HEK293 (cell line): ENCODE measurements at regions not wholly inside any gene's neighbourhood (a gene's known extent, or its start where the extent isn't known, plus 50 kb on each side); places are given as distances from the start of the nearest gene placed in this dataset.

Source experiments
- YY1 ChIP-seq: fragments of 450-650 bp; formaldehyde crosslinking; IDR thresholded peaks from 2 replicates; pipeline ENCODE4 v1.5.1; 2018; ENCODE audit warnings: missing biosample characterization, missing genetic modification characterization
- ZBTB1 ChIP-seq: fragments of 450-650 bp; formaldehyde crosslinking; IDR thresholded peaks from 2 replicates; pipeline ENCODE4 v1.5.1; 2016; ENCODE audit warnings: missing biosample characterization, missing genetic modification characterization
- ZNF558 ChIP-seq: fragments of 450-650 bp; formaldehyde crosslinking; IDR thresholded peaks from 2 replicates; pipeline ENCODE4 v1.5.1; 2016; ENCODE audit warnings: missing biosample characterization, missing genetic modification characterization
- TF ChIP-seq, protein P1 (sequence below): fragments of 450-650 bp; formaldehyde crosslinking; IDR thresholded peaks from 2 replicates; pipeline ENCODE4 v1.5.1; 2016; ENCODE audit warnings: missing biosample characterization, missing genetic modification characterization

DNA sequence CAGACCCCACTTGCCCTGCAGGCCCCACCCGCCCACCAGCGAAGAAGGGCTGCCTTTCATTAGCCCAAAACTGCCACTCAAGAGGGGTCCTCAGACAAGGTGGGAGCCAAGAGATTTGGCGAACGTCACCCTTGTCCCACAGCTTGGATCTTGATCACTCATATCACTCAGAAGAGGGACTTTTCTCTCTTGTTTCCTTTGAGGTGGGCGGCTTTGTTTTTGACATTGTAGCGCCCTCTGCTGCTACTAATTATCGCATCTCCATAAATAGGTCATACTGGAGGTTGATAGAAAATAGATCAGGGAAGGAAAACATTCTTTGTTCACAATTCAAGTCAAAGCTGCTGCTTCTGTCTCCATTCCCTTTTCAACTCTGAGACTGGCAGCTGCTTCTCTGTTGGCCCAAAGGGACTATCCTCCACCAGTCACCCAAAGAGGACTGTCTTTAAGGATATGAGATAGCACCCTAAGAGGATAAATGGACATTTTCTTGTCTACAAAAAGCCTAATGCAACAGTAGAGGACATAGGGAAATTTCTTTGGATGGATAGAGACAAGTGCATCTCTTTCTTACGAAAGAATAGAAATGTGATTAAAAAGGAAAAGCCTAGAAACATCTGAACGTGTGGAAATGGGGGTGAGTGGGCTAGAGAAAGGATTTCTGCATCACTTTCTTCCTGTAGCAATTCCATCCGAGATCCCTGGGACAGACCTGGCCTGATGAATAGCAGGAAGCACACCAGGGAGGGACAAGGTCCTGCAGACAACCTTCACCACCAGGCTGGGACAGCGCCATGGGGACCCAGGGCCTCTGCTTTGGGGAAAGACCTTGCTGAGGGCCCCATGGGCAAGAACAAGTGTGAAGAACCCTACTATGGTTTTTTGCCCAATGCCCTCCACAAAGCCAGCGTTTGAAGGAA is 115.8 kb downstream of the DAD1 start:
- no peak for TF ChIP-seq ZBTB1 (tag by site-specific recombination)
- TF ChIP-seq ZNF558 (tag by site-specific recombination): no peak
- TF ChIP-seq YY1: no peak
- TF ChIP-seq, protein P1, sequence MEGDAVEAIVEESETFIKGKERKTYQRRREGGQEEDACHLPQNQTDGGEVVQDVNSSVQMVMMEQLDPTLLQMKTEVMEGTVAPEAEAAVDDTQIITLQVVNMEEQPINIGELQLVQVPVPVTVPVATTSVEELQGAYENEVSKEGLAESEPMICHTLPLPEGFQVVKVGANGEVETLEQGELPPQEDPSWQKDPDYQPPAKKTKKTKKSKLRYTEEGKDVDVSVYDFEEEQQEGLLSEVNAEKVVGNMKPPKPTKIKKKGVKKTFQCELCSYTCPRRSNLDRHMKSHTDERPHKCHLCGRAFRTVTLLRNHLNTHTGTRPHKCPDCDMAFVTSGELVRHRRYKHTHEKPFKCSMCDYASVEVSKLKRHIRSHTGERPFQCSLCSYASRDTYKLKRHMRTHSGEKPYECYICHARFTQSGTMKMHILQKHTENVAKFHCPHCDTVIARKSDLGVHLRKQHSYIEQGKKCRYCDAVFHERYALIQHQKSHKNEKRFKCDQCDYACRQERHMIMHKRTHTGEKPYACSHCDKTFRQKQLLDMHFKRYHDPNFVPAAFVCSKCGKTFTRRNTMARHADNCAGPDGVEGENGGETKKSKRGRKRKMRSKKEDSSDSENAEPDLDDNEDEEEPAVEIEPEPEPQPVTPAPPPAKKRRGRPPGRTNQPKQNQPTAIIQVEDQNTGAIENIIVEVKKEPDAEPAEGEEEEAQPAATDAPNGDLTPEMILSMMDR (tag by site-specific recombination): peak; percentile 63; the same call in 1 of the 2 replicates
